ENCODE measurements at regions not wholly inside any gene's neighbourhood (a gene's known extent, or its start where the extent isn't known, plus 50 kb on each side); places are given as distances from the start of the nearest gene placed in this dataset.

- CTCF ChIA-PET: interaction anchor here (1.0 kb wide), 1 partner anchor 600 kb away, joined by 3 read pairs; no protein-coding TSS in a partner anchor
- Histone ChIP-seq H3K27me3 (ENCODE audit: control insufficient read depth, insufficient read depth, low read length) (no peaks in the 10 kb centered on the region), H3K9me3 (ENCODE audit: control insufficient read depth, insufficient read depth, low read length) (no peaks in the 10 kb centered on the region), H3K4me3 (ENCODE audit: low read depth, low read length) (no peak overlapping the region), H3K27ac (ENCODE audit: low read depth, low read length) (no peak overlapping the region)
- TF ChIP-seq CTCF (IDR thresholded peaks at IDR 0.05; ENCODE audit: low read depth, low read length): no peak
- POLR2A ChIA-PET: interaction anchor here (0.6 kb wide), 1 partner anchor 589 kb away, joined by 3 read pairs; no protein-coding TSS in a partner anchor
- no peak for DNase-seq (ENCODE audit: low read depth, low spot score)
Measured at GRCh38 chr5:74042559-74042958, 416.6 kb downstream of the ARHGEF28 start.

DNA sequence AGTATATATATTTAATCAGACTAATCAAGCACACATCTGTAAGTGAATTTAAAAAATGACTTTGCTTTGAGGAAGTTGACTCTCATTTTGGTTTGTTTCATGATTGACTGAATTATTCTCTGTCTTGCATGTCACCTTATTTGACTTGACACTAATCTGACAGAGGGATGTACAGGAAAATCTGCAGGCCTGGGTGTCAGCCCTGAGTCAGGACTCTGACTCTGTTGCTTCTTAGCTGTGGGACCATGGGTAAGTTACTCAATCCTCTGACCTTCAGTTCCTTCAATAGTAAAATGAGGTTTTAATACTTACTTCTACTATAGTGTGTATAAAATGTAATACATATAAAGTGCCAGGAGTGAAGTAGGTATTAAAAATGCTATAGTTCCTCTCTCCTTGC is 415.9 kb downstream of the ARHGEF28 start:
- H3K9me3 ChIP-seq (ENCODE audit: control insufficient read depth, insufficient read depth, low read length): no peaks in the 10 kb centered on the region
- H3K4me3 ChIP-seq (ENCODE audit: low read depth, low read length): no peak overlapping the region
- no peak for DNase-seq (ENCODE audit: low read depth, low spot score)
- no peak overlapping the region for H3K27ac ChIP-seq (ENCODE audit: low read depth, low read length)
- CTCF ChIA-PET: interaction anchor here (1.0 kb wide), 1 partner anchor 601 kb away, joined by 3 read pairs; no protein-coding TSS in a partner anchor
- POLR2A ChIA-PET: no interaction called here
- no peak for TF ChIP-seq CTCF (IDR thresholded peaks at IDR 0.05; ENCODE audit: low read depth, low read length)
- H3K27me3 ChIP-seq (ENCODE audit: control insufficient read depth, insufficient read depth, low read length): no peaks in the 10 kb centered on the region

DNA sequence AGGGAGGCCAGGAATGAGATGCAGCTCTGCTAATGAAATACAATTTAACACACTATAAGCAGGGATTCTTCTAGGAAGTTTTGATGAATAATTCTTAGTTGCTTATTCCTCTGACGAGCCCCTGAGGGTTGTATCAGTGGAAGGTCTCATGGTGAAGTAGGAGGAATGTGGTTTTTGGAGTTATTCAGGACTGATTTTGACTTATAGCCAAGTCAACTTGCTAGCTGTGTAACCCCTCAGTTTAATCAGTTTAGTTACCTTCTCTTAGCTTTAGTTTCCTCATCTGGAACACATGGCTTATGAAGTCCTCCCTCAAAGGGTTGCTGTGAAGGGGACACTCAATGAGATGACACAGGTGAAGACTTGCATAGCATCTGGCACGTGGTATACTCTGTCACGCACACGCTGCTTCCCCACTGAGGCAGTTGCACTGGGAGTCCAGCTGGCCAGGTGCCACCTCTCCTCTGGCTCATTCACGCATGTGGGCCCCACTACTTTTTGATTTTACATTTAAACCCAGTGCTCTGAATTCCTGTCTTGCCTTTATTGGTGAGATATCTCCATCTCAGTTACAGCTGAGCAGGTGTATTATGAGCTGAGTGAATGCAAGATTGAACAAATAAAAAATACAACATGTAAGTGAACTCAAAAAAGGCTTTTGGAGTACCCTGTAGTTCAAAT is 415.0 kb downstream of the ARHGEF28 start:
- no peak for DNase-seq (ENCODE audit: low read depth, low spot score)
- Histone ChIP-seq H3K4me3 (ENCODE audit: low read depth, low read length) (no peak overlapping the region), H3K27ac (ENCODE audit: low read depth, low read length) (no peak overlapping the region), H3K9me3 (ENCODE audit: control insufficient read depth, insufficient read depth, low read length) (no peaks in the 10 kb centered on the region), H3K27me3 (ENCODE audit: control insufficient read depth, insufficient read depth, low read length) (no peaks in the 10 kb centered on the region)
- CTCF ChIA-PET: no interaction called here
- TF ChIP-seq CTCF (IDR thresholded peaks at IDR 0.05; ENCODE audit: low read depth, low read length): no peak
- POLR2A ChIA-PET: no interaction called here

GRCh38 chr5:74040065-74040551 is 414.1 kb downstream of the ARHGEF28 start:
- H3K27ac ChIP-seq (ENCODE audit: low read depth, low read length): no peak overlapping the region
- H3K27me3 ChIP-seq (ENCODE audit: control insufficient read depth, insufficient read depth, low read length): no peaks in the 10 kb centered on the region
- DNase-seq (ENCODE audit: low read depth, low spot score): peak; percentile 48
- no peak overlapping the region for H3K4me3 ChIP-seq (ENCODE audit: low read depth, low read length)
- POLR2A ChIA-PET: interaction anchor here (0.6 kb wide), 2 partner anchors 248 to 450 kb away, joined by 3 read pairs; no protein-coding TSS in a partner anchor
- no peak for TF ChIP-seq CTCF (IDR thresholded peaks at IDR 0.05; ENCODE audit: low read depth, low read length)
- no peaks in the 10 kb centered on the region for H3K9me3 ChIP-seq (ENCODE audit: control insufficient read depth, insufficient read depth, low read length)
- CTCF ChIA-PET: interaction anchor here (0.6 kb wide), 1 partner anchor 45 kb away, joined by 5 read pairs; no protein-coding TSS in a partner anchor

GRCh38 chr5:74037321-74037720 is 411.3 kb downstream of the ARHGEF28 start:
- no peak for TF ChIP-seq CTCF (IDR thresholded peaks at IDR 0.05; ENCODE audit: low read depth, low read length)
- CTCF ChIA-PET: interaction anchor here (0.6 to 1.6 kb wide), 4 partner anchors 16 to 606 kb away, joined by 3 to 4 read pairs (median 4); no protein-coding TSS in a partner anchor
- Histone ChIP-seq H3K4me3 (ENCODE audit: low read depth, low read length) (no peak overlapping the region), H3K9me3 (ENCODE audit: control insufficient read depth, insufficient read depth, low read length) (no peaks in the 10 kb centered on the region), H3K27ac (ENCODE audit: low read depth, low read length) (no peak overlapping the region), H3K27me3 (ENCODE audit: control insufficient read depth, insufficient read depth, low read length) (no peaks in the 10 kb centered on the region)
- POLR2A ChIA-PET: no interaction called here
- DNase-seq (ENCODE audit: low read depth, low spot score): no peak
